Stimulated activated CD8-positive, alpha-beta memory T cell treated with anti-CD3 and anti-CD28 coated beads, Interleukin-4, amount 100 ng/mL, for 48 hours (primary cell): ENCODE measurements at regions not wholly inside any gene's neighbourhood (a gene's known extent, or its start where the extent isn't known, plus 50 kb on each side); places are given as distances from the start of the nearest gene placed in this dataset.
"Not testable (repeated sequence)": the region's sequence is repeated elsewhere in the genome, so short reads cannot be mapped to it uniquely, and the experiment has no call there.

Experiments
- DNase-seq: peaks from one replicate; pipeline ENCODE4 v3.0.0-alpha.2; 2020

DNA sequence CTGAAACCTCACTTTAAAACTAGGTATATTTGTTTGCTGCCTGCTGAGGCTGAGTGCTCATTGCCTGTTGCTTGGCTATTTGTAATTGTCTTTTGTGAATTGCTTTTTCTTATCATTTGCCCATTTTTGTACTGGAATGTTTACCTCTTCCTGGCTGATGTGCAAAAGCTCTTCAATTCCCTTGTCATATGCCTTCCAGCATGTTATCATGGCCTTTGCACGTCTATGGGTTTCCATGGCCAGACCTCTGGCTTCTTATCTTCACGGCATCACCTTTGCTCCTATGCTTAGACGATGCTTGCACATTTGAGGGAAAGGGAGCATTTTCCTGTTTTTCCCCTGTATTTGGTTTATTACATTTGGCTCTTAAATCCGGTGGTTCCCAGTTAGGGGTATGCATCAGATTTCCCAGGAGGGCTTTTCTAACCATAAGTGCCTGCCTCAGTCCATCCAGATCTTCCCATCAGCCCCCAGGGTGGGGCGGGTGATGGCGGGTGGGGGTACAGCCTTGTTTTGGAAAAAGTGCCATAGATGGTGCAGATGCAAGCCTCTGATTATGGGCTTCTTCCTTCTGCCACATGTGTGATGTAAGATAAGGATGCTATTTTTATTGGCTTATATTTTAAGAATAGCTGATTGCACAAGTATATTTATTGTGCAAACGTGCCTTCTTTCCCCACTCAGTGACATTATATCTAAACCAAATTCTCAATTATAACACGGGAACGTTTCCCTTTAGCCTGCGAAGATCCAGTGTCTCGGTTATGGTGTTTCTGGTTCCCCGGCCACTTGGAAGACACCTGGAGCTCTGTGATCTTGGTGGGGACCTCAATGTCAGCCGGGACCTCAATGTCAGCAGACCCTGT lies 70.6 kb upstream of the SEPTIN5 start:
- DNase-seq, result no peak

DNA sequence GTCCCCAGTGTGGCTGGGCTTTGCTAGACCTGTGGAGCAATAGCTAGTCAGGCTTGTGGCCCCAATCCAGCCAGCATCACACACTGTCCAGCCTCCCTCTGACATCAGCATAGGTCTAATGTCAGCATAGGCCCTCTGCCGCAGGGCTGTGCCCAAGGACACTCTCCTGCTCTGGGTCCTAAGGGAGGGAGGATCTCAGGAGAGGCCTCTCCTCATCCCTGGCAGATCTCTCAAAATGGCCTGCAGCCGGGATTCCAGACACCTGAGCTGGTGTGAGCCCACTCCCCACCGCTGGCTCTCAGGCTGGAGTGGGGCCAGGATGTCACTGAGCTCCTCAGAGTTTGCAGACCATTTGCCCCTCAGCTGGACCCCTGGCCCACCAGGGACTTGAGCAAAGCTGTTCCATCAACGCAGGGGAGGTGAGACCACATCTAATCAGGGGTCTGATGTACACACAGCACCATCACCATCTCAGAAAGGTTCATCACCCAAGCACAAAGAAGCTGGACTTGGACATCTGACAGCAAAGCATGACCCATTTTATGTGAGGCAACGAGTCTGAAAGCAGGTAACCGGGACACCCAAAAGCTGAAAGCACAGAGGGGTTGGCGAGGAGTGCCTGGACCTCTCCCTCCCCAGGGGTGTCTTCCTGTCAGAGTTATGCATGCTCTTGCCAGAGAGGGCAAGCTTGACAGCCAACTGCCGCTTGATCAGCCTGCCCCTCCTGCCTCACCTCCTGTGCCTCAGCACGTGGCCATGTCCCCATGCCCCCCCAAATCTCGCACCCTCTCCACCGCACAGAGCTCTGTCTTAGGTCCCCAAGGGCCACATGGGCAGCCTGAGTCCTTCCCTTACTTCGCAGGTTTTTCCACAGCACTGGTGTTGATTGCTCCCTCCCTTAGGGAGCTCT lies 69.7 kb upstream of the SEPTIN5 start:
- no peak for DNase-seq

DNA sequence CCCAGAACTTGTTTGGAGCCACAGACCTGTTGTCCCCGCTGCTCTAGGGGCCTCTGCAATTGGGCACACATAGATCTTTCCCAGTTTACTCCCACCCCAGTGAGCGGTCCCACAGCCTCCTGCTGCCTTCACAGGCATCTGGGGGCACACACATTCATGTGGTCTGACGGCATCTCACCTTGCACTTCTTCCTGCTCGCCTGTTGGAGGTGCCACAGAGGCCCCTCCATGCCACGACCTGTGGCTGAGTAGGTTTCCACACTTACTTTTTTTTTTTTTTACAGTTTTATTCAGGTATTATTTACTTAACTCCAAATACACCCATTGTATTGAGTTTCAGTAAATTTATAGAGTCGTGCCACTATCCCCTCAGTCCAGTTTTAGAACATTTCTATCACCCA lies 68.9 kb upstream of the SEPTIN5 start:
- DNase-seq, result no peak

DNA sequence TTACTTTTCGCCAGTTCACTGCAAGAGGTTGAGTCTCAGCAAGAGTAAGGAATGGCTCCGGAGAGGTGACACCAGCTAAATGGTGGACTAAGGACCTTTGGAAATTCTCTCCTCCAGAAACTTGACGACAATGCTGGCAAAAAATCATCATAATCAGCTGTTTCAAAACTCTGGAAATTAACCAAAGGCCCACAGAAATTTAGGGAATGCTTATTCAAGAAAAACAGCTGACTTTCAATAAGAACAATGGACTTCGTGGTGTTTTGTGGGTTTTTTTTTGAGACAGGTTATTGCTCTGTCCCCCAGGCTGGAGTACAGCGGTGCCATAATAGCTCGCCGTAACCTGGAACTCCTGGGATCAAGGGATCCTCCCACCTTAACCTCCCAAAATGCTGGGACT lies 68.4 kb upstream of the SEPTIN5 start:
- no peak for DNase-seq

DNA sequence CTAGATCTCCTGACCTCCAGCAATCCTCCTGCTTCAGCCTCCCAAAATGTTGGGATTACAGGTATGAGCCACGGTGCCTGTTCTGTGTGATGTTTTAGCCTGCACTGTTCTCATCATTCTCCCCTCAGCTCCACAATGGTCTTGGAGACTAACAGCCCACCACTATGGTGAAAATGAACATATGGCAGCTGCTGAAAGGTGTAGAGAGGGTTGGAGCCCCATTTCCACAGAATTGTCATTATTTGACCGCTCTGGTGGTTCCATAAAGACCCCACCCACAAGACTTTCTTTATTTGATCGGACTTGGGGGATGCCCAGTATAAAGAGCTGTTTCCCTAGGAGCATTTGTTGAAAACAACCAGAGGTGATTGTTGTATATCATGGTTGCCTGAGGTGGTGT lies 67.9 kb upstream of the SEPTIN5 start:
- DNase-seq, result no peak

DNA sequence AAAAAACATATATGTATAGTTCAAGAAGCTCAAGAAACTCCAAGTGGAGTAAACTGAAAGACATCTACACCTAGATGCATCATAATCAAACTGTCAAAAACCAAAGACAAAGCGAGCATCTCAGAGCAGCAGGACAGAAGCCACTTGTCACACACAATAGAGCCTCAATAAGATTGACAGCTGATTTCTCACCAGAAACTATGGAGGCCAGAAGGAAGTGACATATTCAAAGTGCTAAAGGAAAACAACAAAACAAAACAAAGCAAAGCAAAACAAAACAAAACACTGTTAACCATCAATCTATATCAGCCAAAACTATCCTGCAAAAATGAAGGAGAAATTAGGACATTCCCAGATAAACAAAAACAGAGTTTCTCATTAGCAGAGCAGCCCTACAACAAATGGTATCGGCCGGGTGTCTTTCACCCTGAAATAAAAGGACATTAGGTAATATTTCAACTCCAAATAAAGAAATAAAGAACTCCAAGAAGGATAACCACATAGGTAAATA lies 65.8 kb upstream of the SEPTIN5 start:
- no peak for DNase-seq

DNA sequence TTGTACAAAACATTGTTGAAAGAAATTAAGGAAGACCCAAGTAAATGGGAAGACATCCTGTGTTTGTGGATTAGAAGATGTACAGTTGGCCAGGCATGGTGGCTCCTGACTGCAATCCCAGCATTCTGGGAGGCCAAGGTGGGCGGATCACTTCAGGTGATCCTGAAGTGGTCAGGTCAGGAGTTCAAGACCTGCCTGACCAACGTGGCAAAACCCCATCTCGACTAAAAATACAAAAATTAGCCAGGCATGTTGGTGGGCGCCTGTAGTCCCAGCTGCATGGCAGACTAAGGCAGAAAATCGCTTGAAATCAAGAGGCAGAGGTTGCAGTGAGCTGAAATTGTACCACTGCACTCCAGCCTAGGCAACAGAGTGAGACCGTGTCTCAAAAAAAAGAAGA lies 62.0 kb upstream of the SEPTIN5 start:
- no peak for DNase-seq

DNA sequence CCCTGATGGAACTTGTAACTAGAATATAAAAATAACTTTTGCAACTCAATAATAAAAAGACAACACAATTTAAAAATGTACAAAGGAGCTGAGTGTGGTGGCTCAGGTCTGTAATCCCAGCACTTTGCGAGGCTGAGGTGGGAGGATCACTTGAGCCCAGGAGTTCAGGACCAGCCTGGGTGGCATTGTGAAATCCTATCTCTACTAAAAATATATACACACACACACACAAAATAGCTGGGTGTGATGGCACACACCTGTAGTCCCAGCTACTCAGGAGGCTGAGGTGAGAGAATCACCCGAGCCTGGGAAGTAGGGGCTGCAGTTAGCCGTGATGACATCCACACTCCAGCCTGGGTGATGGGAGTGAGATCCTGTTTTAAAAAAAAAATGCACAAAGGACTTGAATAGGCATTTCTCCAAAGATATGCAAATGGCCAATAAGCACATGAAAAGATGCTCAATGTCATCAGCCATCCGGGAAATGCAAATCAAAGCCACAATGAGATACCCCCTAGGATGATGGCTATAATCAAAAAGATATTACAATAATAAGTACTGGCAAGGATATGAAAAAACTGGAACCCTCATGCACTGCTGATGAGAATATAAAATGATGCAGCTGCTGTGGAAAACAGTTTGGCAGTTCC lies 59.8 kb upstream of the SEPTIN5 start:
- no peak for DNase-seq

DNA sequence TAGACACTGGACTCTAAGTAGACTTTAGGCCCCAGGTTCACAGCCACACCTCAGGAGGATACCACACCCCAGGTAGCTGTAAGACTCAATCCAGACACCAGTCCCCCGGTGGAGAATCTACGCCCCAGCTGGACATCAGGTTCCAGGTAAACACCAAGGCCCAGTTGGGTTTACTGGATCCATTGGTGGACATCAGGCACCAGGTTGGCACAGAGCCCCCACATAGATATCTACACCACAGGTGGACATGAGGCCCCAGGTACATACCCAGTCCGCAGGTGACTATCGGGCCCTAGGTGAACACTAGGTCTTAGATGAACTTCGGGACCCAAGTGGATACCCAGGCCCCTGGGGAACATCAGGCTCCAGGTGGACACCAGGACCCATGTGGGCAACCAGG lies 58.9 kb upstream of the SEPTIN5 start:
- no peak for DNase-seq

DNA sequence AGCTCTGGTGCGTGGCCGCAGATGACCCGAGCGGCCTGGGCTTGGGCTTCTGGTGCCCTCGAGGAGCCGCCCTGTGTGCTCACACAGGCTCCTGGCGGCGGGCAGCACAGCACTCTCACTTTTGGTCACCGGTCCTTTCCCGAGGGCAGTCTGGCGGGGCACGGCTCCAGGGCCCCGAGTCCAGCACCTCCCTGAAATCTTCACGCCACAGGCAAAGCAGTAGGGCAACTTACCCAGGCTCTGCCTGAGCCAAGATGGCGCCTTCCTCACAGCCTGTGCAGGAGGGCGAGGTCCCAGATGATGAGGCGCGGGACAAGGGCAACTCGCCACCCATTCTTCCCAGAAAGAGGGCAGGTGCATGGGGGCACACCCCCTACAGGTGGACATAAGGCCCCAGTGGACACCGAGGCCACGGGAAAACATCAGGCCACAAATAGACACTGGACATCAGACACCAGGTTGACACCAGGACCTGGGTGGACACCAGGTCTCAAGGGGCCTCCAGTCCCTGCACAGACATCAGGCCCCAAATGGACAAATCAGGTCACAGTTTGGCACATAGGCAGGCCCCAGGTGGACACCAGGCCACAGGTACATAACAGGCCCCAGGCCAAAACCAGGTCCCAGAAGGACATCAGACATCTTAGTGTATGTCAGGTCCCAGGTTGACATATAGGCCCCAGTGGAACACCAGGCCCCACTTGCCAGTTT lies 57.6 kb upstream of the SEPTIN5 start:
- no peak for DNase-seq

DNA sequence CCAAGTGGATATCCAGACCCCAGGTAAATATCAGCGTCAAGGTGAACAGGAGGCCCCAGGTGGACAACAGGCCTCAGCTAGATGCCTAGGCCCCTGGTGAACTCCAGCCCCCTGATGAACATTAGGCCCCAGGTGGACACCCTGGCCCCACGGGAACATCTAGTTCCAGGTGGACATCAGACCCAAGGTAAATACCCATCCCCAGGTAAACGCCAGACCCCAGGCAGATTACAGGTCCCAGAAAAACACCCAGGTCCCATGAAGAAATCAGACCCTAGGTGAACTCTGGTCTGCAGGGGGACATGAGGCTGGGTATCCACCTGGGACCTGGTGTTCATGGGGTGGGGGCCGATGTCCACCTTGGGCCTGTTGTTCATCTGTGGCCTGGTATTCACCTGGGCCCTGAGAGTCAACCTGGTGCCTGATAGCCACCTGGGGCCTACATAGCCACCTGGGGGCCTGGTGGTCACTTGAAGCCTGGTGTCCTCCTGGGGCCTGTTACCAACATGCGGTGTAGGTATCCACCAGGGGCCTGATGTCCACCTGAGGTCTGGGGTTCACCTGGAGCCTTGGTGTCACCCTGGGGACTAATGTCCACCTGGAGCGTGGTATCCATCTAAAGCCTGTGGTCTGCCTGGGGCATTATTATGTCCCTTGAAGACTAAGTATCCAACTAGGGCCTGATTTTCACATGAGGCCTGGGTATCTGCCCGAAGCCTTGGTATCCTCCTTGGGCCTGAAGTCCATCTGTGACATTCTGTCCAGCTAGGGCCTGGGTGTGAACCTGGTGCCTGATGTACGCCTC lies 56.8 kb upstream of the SEPTIN5 start:
- DNase-seq, result no peak

DNA sequence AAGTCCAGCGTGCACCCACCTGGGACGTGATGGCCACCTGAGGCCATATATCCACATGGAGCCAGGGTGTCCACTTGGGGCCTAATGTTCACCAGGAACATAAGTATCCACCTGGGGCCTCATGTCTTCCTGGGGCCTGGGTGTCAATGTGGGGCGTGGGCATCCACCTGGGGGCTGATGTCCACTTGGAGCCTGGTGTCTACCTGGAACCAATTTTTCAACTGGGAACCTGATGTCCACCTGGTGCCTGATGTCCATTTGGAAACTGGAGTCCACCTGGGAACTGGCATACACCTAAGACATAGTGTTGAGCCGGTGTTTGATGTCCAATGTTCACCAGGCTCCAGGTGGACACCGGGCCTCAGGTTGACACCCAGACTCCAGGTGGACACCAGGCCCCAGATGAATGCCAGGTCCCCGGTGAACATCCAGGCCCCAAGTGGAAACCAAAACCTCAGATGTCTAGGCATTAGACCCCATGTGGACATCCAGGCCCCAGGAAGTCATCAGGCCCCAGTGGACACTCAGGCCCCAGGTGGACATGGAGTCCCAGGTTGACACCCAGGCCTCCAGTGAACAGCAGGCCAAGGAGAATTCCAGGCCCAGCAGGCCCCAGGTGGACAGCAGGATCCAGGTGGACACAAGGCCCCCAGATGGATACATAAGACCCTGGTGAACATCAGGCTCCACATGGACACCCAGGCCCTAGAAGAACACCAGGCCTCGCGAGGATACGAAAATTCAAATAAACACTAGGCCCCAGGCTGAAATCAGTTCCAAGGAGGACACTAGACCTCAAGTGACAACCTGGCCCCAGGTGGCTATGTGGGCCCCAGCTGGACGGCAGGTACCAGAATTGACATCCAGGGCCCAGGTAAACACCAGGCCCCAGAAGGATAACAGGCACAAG lies 56.0 kb upstream of the SEPTIN5 start:
- no peak for DNase-seq

DNA sequence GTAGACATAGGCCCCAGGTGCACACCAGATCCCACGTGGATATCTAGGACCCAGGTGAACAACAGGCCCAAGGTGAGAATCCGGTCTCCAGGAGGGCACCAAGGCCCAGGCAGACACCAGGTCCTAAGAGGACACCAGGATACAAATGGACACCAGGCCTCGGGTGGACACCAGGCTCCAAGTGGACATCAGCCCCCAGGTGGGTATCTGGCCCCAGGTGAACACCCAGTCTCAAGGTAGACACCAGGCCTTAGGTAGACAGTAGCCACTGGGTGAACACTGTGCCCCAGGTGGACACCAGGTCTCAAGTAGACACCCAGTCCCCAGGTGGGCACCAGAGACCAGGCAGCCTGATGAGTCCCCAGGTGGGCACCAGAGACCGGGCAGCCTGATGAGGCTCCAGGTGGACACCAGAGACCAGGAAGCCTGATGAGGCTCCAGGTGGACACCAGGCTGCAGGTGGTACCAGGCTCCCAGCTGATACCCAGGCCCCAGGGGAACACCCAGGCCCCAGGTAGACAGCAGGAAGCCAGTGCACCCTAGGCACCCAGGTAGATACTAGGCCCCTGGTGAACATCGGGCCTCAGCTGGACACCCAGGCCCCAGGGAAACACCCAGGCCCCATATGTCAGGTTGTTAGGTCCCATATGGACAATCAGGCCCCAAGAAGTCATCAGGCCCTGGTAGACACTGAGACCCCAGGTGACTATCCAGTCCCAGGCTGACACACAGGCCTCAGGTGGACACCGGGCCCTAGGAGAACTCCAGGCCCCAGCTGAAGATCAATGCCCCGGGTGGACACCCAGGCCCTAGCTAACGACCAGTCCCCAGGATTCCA lies 55.1 kb upstream of the SEPTIN5 start:
- DNase-seq, result no peak

DNA sequence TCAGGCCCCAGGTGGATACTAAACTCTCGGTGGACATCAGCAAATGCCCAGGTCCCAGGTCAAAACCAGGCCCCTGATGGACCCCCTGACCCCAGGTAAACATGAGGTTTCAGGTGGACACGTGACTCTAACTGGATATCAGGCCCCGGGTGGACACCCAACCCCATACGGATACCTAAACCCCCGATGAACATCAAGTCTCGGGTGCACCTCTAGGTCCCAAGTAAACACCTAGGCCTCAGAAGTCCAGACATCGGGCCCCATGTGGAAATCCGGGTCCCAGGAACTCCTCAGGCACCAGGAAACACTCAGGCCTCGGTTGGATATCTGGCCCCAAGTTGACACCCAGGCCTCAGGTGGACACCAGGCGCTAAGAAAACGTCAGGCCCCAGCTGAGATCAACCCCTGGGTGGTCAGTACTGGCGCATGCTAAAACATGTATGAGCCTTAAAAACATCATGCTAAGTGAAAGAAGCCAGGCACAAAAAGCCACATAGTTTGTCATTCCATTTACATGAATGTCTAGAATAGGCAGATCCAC lies 54.4 kb upstream of the SEPTIN5 start:
- no peak for DNase-seq

DNA sequence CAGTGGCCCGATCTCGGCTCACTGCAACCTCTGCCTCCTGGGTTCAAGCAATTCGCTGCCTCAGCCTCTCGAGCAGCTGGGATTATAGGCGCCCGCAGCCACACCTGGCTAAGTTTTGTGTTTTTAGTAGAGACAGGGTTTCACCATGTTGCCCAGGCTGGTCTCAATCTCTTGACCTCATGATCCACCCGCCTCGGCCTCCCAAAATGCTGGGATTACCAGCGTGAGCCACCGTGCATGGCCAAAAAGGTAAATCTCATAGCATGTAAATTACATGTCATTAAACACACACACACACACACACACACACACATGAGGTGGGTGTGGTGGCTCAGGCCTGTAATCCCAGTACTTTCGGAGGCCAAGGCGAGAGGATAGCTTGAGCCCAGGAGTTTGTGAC lies 53.7 kb upstream of the SEPTIN5 start:
- DNase-seq, result not testable (repeated sequence)

DNA sequence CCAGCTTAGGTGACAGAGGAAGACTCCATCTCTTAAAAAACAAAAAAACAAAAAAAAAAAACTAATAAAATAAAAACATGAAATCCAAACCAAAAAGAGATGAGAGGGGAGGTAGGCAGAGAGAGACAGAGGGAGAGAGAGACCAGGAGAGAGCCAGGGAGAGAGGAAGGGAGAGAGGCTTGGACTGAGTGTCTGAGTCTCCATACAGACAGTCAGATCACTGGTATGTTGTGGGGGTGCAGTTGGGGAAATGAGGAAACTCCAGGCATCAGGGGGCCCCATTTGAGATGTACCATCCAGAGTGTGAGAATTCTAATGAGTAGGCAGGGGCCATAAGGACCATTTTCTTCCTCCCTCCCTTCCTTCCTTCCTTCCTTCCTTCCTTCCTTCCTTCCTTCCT lies 53.1 kb upstream of the SEPTIN5 start:
- no peak for DNase-seq

DNA sequence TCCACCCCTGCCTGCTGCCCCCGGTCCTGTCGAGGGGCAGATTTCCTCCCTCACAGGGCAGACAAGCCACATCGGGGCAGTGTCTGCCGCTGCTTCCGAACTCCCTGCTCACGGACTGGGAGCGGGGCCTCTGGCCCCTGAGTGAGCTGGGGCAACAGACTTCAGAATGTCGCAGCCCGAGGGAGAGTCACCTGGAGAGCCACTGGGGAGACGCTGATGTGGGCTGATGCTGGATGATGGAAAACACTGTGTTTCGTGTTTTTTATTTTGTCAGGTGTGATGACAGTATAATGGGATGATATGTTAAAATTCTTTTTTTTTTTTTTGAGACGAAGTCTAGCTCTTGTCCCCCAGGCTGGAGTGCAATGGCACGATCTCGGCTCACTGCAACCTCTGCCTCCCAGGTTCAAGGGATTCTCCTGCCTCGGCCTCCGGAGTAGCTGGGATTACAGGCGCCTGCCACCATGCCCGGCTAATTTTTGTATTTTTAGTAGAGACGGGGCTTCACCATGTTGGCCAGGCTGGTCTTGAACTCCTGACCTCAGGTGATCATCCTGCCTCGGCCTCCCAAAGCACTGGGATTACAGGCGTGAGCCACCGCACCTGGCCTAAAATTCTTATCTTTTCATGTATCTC lies 52.1 kb upstream of the SEPTIN5 start:
- not testable (repeated sequence) for DNase-seq

DNA sequence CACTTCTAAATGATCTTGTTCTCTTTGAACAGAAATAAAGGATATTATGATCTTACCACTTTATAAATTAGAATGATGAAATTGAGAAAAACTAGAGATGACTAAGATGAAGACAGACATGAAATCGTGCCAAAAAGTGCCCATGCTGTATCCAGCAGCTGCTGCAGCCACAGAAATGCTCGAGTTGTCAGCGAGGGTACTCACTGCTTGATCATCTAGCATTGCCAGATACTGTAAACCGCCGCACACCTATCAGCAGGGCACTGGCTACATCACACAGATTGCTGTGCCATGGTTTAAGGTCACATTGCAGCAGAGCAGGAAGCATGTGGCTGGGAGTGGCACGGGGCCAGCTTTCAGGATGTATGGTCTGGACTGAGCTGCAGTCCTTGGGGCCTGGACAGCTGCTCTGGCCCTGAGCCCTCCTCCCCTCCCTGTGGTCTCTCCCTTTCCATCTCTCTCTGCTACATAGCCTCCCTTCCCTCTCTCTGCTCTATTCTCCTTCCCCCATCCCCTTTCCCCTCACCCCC lies 51.0 kb upstream of the SEPTIN5 start:
- DNase-seq, result no peak
